ENCODE measurements at regions not wholly inside any gene's neighbourhood (a gene's known extent, or its start where the extent isn't known, plus 50 kb on each side); places are given as distances from the start of the nearest gene placed in this dataset.

GRCh38 chr17:36859706-36860105, 77.6 kb upstream of the LHX1 start:
- no peak for TF ChIP-seq CTCF (IDR thresholded peaks at IDR 0.05)
- no peak for TF ChIP-seq ZFX (IDR thresholded peaks at IDR 0.05; ENCODE audit: borderline replicate concordance)
